DOHH2 (cell line): ENCODE measurements at regions not wholly inside any gene's neighbourhood (a gene's known extent, or its start where the extent isn't known, plus 50 kb on each side); places are given as distances from the start of the nearest gene placed in this dataset.
A peak's percentile ranks its signal among the peaks of the same experiment; 100 is the strongest.

ENCODE experiments used
- H3F3A ChIP-seq: fragments of 200-600 bp; sonication (generic), shearing (Covaris generic); 2 replicates; pipeline ENCODE4 v1.6.0; 2016; ENCODE audit warnings: antibody characterized with exemption, mild to moderate bottlenecking; ENCODE audit not compliant: control insufficient read depth, insufficient read depth
- H3K27ac ChIP-seq: fragments of 200-600 bp; sonication (generic); 2 replicates; pipeline ENCODE4 v1.5.1; 2014; ENCODE audit warnings: low read depth, mild to moderate bottlenecking, low read length, moderate library complexity
- H3K27me3 ChIP-seq: fragments of 200-600 bp; sonication (generic); 2 replicates; pipeline ENCODE4 v1.6.1; 2014; ENCODE audit warnings: mild to moderate bottlenecking, low read length, mixed read lengths; ENCODE audit not compliant: control insufficient read depth
- H3K36me3 ChIP-seq: fragments of 200-600 bp; sonication (generic); 2 replicates; pipeline ENCODE4 v1.6.1; 2014; ENCODE audit warnings: mild to moderate bottlenecking, low read length, moderate library complexity, mixed read lengths; ENCODE audit not compliant: control insufficient read depth
- H3K4me1 ChIP-seq: fragments of 200-600 bp; sonication (generic); 2 replicates; pipeline ENCODE4 v1.6.1; 2014; ENCODE audit warnings: mild to moderate bottlenecking, low read length, mixed read lengths; ENCODE audit not compliant: control insufficient read depth
- H3K4me2 ChIP-seq: fragments of 200-600 bp; sonication (generic); 2 replicates; pipeline ENCODE4 v1.6.0; 2014; ENCODE audit warnings: mild to moderate bottlenecking, low read length, moderate library complexity
- H3K4me3 ChIP-seq: fragments of 200-600 bp; sonication (generic); 2 replicates; pipeline ENCODE4 v1.5.1; 2014; ENCODE audit warnings: mild to moderate bottlenecking, low read length, mixed read lengths
- H3K79me2 ChIP-seq: fragments of 200-600 bp; sonication (generic); 2 replicates; pipeline ENCODE4 v1.6.1; 2014; ENCODE audit warnings: mild to moderate bottlenecking, low read length, mixed read lengths; ENCODE audit not compliant: control insufficient read depth
- H3K9me2 ChIP-seq: fragments of 200-600 bp; sonication (generic); replicated peaks from 2 replicates; pipeline ENCODE4 v1.6.1; 2014; ENCODE audit warnings: mild to moderate bottlenecking, low read length, mixed read lengths; ENCODE audit not compliant: control insufficient read depth
- H3K9me3 ChIP-seq: fragments of 200-600 bp; sonication (generic); 2 replicates; pipeline ENCODE4 v1.6.1; 2014; ENCODE audit warnings: antibody characterized with exemption, low read length, mixed read lengths; ENCODE audit not compliant: control insufficient read depth, insufficient read depth
- H4K20me1 ChIP-seq: fragments of 200-600 bp; sonication (generic); 2 replicates; pipeline ENCODE4 v1.6.0; 2014; ENCODE audit warnings: low read depth, mild to moderate bottlenecking, antibody characterized with exemption, low read length, moderate library complexity; ENCODE audit not compliant: control insufficient read depth, insufficient read depth
- EZH2phosphoT487 ChIP-seq: fragments of 200-600 bp; sonication (generic); IDR thresholded peaks from 2 replicates; pipeline ENCODE4 v1.6.1; 2017; ENCODE audit warnings: borderline replicate concordance, mild to moderate bottlenecking, antibody characterized with exemption, low read length, moderate library complexity, mixed read lengths
- TF ChIP-seq, protein P1 (sequence below): fragments of 200-600 bp; sonication (generic); IDR thresholded peaks from one replicate; pipeline ENCODE4 v1.5.1; 2014; ENCODE audit warnings: antibody characterized with exemption, mild to moderate bottlenecking, low read depth, low read length; ENCODE audit not compliant: poor library complexity, severe bottlenecking

DNA sequence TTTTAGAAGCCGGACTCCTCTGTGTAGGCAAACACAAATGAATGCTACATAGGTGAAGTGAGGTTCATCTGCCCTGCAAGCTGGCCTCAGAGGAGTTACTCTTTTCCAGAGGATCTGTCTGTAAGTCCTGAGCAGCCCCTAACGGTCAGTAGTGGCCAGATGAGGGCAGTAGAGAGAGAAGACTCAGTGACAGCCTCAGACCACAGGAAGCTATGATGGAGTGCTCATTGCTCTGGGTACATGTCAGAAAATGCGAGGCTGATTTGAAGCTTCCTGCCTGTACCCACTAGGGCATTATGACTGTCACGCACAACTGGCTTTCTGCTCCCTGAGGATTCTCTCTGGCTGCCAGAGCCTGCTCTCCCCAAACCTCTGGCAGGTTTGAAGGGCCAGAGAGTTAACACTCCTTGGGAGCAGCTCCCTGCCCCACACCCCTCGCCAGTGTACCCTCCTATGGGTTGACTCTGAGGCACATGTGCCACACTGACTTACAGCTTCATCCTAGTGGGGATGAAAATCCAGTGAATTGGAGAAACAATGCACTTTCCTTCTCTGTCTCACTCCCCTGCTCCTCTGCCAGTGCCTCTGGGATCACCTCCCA, 141.5 kb downstream of the GABRG2 start:
- Histone ChIP-seq H3K9me3 (no peaks in the 10 kb centered on the region), H3K4me1 (no peaks in the 10 kb centered on the region), H4K20me1 (no peaks in the 10 kb centered on the region), H3K9me2 (no peaks in the 10 kb centered on the region), H3K79me2 (no peaks in the 10 kb centered on the region), H3F3A (no peaks in the 10 kb centered on the region), H3K27me3 (no peaks in the 10 kb centered on the region), H3K4me3 (no peak overlapping the region), H3K27ac (no peak overlapping the region), H3K36me3 (no peaks in the 10 kb centered on the region), H3K4me2 (no peak overlapping the region)
- TF ChIP-seq, protein P1, sequence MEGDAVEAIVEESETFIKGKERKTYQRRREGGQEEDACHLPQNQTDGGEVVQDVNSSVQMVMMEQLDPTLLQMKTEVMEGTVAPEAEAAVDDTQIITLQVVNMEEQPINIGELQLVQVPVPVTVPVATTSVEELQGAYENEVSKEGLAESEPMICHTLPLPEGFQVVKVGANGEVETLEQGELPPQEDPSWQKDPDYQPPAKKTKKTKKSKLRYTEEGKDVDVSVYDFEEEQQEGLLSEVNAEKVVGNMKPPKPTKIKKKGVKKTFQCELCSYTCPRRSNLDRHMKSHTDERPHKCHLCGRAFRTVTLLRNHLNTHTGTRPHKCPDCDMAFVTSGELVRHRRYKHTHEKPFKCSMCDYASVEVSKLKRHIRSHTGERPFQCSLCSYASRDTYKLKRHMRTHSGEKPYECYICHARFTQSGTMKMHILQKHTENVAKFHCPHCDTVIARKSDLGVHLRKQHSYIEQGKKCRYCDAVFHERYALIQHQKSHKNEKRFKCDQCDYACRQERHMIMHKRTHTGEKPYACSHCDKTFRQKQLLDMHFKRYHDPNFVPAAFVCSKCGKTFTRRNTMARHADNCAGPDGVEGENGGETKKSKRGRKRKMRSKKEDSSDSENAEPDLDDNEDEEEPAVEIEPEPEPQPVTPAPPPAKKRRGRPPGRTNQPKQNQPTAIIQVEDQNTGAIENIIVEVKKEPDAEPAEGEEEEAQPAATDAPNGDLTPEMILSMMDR, result peak; percentile 59
- TF ChIP-seq EZH2phosphoT487, result no peak

DNA sequence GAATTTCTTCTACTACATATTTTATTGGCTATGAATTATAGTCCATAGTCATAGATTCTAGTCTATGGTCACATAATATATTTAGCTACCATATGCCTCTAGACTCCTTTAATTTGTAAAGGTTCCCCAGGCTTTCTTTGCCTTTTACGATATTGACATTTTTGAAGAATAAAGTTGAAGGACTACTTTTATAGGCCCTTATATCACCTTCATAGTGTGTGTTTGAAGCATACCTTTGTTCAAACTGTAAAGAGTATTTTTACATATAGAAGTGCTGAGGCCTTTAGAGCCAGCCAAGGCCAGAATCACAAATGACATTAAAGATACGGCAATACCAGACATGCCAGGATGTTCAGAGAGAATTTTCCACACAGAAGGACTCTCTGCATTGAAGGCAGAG, 147.0 kb downstream of the GABRG2 start:
- TF ChIP-seq EZH2phosphoT487, result no peak

DNA sequence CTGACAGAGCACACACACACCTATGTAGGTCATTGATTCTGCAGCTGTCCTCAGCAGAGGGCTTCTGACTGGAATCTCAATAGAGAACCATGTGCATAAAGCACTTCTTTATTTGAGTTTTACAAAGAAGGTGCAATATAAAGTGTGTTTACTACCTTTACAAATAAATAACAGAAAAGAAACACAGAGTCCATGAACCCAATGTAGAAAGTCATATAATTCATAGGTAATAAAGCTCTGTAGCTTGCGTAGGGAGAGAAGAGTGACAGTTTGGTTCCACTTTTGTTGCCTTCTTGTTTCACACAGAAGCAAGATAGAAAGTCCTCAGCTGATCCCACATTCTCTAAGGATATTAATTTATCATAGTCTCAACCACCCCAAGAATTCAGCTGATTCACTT, 149.5 kb downstream of the GABRG2 start:
- TF ChIP-seq EZH2phosphoT487, result no peak
- TF ChIP-seq, protein P1, result no peak
- Histone ChIP-seq H3K27me3 (no peaks in the 10 kb centered on the region), H3K9me3 (no peaks in the 10 kb centered on the region), H3F3A (no peaks in the 10 kb centered on the region), H3K4me2 (no peak overlapping the region), H3K36me3 (no peaks in the 10 kb centered on the region), H3K4me1 (peaks cover 3% of the 10 kb centered on the region; the same call in 1 of the 2 replicates), H3K4me3 (no peak overlapping the region), H4K20me1 (no peaks in the 10 kb centered on the region), H3K27ac (no peak overlapping the region), H3K79me2 (no peaks in the 10 kb centered on the region), H3K9me2 (no peaks in the 10 kb centered on the region)

More for the DNA sequence above, 147.0 kb downstream of the GABRG2 start:
- Histone ChIP-seq H3K4me3 (no peak overlapping the region), H3K9me2 (no peaks in the 10 kb centered on the region), H3K79me2 (no peaks in the 10 kb centered on the region), H3K4me2 (no peak overlapping the region), H3K36me3 (no peaks in the 10 kb centered on the region), H3K9me3 (no peaks in the 10 kb centered on the region), H3F3A (no peaks in the 10 kb centered on the region), H4K20me1 (no peaks in the 10 kb centered on the region), H3K4me1 (no peaks in the 10 kb centered on the region), H3K27me3 (no peaks in the 10 kb centered on the region), H3K27ac (no peak overlapping the region)

DNA sequence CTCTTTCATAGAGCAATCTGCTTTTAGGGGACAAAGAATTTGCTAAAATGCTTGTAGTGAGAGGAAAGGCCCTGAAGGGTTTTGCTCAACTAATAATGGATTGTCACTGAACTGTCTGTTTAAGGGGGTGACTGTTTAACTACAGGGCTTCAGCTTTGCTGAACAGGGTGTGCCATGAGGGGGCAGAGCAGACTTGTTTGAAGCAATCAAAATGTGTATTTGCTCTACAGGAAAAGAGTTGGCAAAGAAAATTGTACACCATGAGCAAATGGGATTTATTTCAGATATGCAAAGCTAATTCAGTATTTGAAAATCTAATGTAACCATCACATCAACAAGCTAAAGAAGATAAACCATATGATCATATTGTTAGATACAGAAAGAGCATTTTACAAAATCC, 154.3 kb downstream of the GABRG2 start:
- no peak overlapping the region for H3K27ac ChIP-seq
- H4K20me1 ChIP-seq, result no peaks in the 10 kb centered on the region
- peaks cover 3% of the 10 kb centered on the region; the same call in 1 of the 2 replicates for H3K4me1 ChIP-seq
- H3K36me3 ChIP-seq, result no peaks in the 10 kb centered on the region
- H3K79me2 ChIP-seq, result no peaks in the 10 kb centered on the region
- H3K27me3 ChIP-seq, result no peaks in the 10 kb centered on the region
- TF ChIP-seq EZH2phosphoT487, result no peak
- TF ChIP-seq, protein P1, result no peak
- no peak overlapping the region for H3K4me2 ChIP-seq
- H3K9me3 ChIP-seq, result no peaks in the 10 kb centered on the region
- no peaks in the 10 kb centered on the region for H3F3A ChIP-seq
- H3K4me3 ChIP-seq, result no peak overlapping the region
- H3K9me2 ChIP-seq, result no peaks in the 10 kb centered on the region; the same call in 1 of the 2 replicates
